MCF 10A (cell line): ENCODE measurements at regions not wholly inside any gene's neighbourhood (a gene's known extent, or its start where the extent isn't known, plus 50 kb on each side); places are given as distances from the start of the nearest gene placed in this dataset.

Source experiments
- BruUV-seq: library from RNA; stranded (reverse); fragments of 400-500 nt; replicated peaks from 2 replicates; lab custom pipeline; 2021; lab: Mats Ljungman, UMichigan
- CTCF ChIA-PET: fragments of 300-600 bp; sonication (Branson Sonifier 250); formaldehyde crosslinking; extraction: SDS; loops from one replicate; lab custom pipeline; 2021; ENCODE audit warnings: antibody characterized with exemption, inconsistent platforms; lab: Yijun Ruan, JAX
- POLR2A ChIA-PET: fragments of 300-600, 350-650 bp; sonication (Branson Sonifier 250); formaldehyde crosslinking; extraction: SDS; loops from one replicate; lab custom pipeline; 2020; ENCODE audit warnings: antibody characterized with exemption, inconsistent platforms; lab: Yijun Ruan, JAX
- DNase-seq: peaks from one replicate; pipeline ENCODE4 v3.0.0-alpha.2; 2018; ENCODE audit not compliant: unreplicated experiment
- H3K27ac Mint-ChIP-seq: one replicate; pipeline ENCODE4 v1.8.0; 2022; ENCODE audit warnings: mild to moderate bottlenecking, low read depth, mixed read lengths; ENCODE audit not compliant: unreplicated experiment
- H3K27me3 Mint-ChIP-seq: one replicate; pipeline ENCODE4 v1.8.0; 2022; ENCODE audit warnings: mixed read lengths; ENCODE audit not compliant: insufficient read depth, unreplicated experiment
- H3K36me3 Mint-ChIP-seq: one replicate; pipeline ENCODE4 v1.8.0; 2022; ENCODE audit warnings: mild to moderate bottlenecking, moderate library complexity, mixed read lengths; ENCODE audit not compliant: insufficient read depth, unreplicated experiment
- H3K4me1 Mint-ChIP-seq: one replicate; pipeline ENCODE4 v1.8.0; 2022; ENCODE audit warnings: mixed read lengths; ENCODE audit not compliant: insufficient read depth, unreplicated experiment
- H3K4me3 Mint-ChIP-seq: one replicate; pipeline ENCODE4 v1.8.0; 2022; ENCODE audit warnings: mild to moderate bottlenecking, moderate library complexity, mixed read lengths; ENCODE audit not compliant: unreplicated experiment
- H3K9me3 Mint-ChIP-seq: one replicate; pipeline ENCODE4 v1.8.0; 2022; ENCODE audit warnings: mixed read lengths; ENCODE audit not compliant: unreplicated experiment
- intact Hi-C: fragments of 100-400 bp; cut with micrococcal nuclease; formaldehyde crosslinking; loops from 2 replicates; pipeline ENCODE4 v1.14.1; 2022
- TF ChIP-seq, protein P1 (sequence below): fragments of 200-600 bp; IDR thresholded peaks from one replicate; pipeline ENCODE4 v1.8.0; 2022; ENCODE audit warnings: antibody characterized with exemption, mild to moderate bottlenecking; ENCODE audit not compliant: unreplicated experiment

GRCh38 chr10:106214243-106214642 is 950.3 kb downstream of the SORCS1 start:
- DNase-seq, result peak; percentile 30
- no peak overlapping the region for H3K4me3 Mint-ChIP-seq

DNA sequence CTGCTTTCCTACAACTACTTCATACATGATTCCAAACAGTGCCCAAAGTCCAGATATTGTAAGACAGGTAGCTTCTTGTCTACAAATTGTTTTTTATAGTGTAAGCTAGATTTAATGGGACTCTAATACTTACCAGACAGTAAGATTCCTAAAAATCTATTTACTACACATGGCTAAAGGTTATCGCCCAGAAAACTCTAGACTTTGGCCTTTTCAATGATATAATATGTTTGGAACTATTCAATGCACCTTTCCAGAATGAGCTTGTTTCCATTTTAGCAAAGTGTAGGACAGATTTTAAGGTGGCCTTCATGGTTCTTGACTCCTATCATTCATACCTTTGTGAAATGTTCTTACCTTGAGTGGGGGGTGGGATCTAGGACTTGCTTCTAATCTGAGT is 951.0 kb downstream of the SORCS1 start:
- CTCF ChIA-PET, result interaction anchor here (0.6 to 0.7 kb wide), 2 partner anchors 56 to 304 kb away, joined by 3 to 4 read pairs; no protein-coding TSS in a partner anchor
- TF ChIP-seq, protein P1, sequence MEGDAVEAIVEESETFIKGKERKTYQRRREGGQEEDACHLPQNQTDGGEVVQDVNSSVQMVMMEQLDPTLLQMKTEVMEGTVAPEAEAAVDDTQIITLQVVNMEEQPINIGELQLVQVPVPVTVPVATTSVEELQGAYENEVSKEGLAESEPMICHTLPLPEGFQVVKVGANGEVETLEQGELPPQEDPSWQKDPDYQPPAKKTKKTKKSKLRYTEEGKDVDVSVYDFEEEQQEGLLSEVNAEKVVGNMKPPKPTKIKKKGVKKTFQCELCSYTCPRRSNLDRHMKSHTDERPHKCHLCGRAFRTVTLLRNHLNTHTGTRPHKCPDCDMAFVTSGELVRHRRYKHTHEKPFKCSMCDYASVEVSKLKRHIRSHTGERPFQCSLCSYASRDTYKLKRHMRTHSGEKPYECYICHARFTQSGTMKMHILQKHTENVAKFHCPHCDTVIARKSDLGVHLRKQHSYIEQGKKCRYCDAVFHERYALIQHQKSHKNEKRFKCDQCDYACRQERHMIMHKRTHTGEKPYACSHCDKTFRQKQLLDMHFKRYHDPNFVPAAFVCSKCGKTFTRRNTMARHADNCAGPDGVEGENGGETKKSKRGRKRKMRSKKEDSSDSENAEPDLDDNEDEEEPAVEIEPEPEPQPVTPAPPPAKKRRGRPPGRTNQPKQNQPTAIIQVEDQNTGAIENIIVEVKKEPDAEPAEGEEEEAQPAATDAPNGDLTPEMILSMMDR, result no peak

More at GRCh38 chr10:106214243-106214642, 950.3 kb downstream of the SORCS1 start:
- H3K27me3 Mint-ChIP-seq, result no peaks in the 10 kb centered on the region
- BruUV-seq, result no TSS peak
- ChIA-PET CTCF (interaction anchor here (0.6 to 0.7 kb wide), 2 partner anchors 43 to 1485 kb away, joined by 4 to 6 read pairs; no protein-coding TSS in a partner anchor), POLR2A (interaction anchor here (0.7 kb wide), 2 partner anchors 187 to 1277 kb away, joined by 3 to 4 read pairs; no protein-coding TSS in a partner anchor)
- H3K9me3 Mint-ChIP-seq, result peaks cover 5% of the 10 kb centered on the region
- TF ChIP-seq, protein P1, result no peak
- intact Hi-C loops, result no loop called here
- H3K4me1 Mint-ChIP-seq, result no peaks in the 10 kb centered on the region
- no peaks in the 10 kb centered on the region for H3K36me3 Mint-ChIP-seq
- H3K27ac Mint-ChIP-seq, result no peak overlapping the region

DNA sequence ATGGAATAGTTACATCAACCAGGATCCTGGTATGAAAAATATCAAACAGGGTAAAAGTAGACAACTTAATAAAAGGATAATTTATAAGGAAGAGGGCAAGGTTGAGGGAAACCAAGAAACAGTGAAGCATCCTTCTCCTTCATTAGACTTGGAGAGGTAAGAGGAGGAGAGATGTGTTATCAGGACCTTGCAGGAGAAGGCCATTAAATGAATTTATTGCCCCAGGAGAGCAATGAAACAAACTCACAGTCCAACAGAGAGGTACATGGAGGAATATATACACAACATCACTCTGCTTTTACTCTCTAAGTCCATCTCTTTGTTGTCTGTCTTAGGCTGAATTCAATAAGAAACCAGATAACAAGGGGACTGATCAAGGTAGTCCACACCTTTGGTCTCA is 966.2 kb downstream of the SORCS1 start:
- ChIA-PET POLR2A (no interaction called here), CTCF (interaction anchor here (0.7 kb wide), 1 partner anchor 198 kb away, joined by 3 read pairs; no protein-coding TSS in a partner anchor)
- no TSS peak for BruUV-seq
- Mint-ChIP-seq H3K27me3 (no peaks in the 10 kb centered on the region), H3K9me3 (no peaks in the 10 kb centered on the region), H3K27ac (no peak overlapping the region), H3K36me3 (no peaks in the 10 kb centered on the region), H3K4me1 (no peaks in the 10 kb centered on the region), H3K4me3 (no peak overlapping the region)
- DNase-seq, result no peak
- intact Hi-C loops, result no loop called here
- TF ChIP-seq, protein P1, result no peak

More for the DNA sequence above, 951.0 kb downstream of the SORCS1 start:
- no peak for DNase-seq
- Mint-ChIP-seq H3K27ac (no peak overlapping the region), H3K4me1 (no peaks in the 10 kb centered on the region), H3K9me3 (peaks cover 5% of the 10 kb centered on the region), H3K27me3 (no peaks in the 10 kb centered on the region), H3K36me3 (no peaks in the 10 kb centered on the region), H3K4me3 (no peak overlapping the region)
- POLR2A ChIA-PET, result no interaction called here
- no TSS peak for BruUV-seq
- intact Hi-C loops, result no loop called here

DNA sequence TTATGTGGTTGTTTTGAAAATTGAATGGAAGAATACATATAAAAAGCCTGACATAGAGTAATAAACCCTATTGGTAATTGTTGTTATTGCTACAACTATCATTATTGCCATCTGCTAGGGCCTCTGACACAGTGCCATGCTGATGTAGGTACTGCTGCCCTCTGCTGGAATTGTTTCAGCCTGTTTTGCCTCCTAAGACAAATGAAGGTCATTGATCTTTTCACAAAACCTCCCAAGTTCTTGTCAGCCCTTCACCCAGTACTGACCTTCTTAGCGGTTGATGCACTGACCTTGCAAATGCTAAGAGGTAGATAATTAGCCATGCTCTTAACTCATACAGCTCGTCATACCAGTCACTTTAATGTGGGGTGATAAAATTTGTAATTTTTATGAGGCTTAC is 975.2 kb downstream of the SORCS1 start:
- no peaks in the 10 kb centered on the region for H3K27me3 Mint-ChIP-seq
- intact Hi-C loops, result loop anchor here (1.0 kb wide), 1 partner anchor 382 kb away; no protein-coding TSS in a partner anchor
- TF ChIP-seq, protein P1, result peak; percentile 33
- H3K27ac Mint-ChIP-seq, result no peak overlapping the region
- ChIA-PET POLR2A (no interaction called here), CTCF (interaction anchor here (0.6 to 1.6 kb wide), 14 partner anchors 9 to 1124 kb away, joined by 3 to 9 read pairs (median 4); no protein-coding TSS in a partner anchor)
- DNase-seq, result peak; percentile 64
- H3K4me1 Mint-ChIP-seq, result peaks cover 13% of the 10 kb centered on the region
- no peaks in the 10 kb centered on the region for H3K9me3 Mint-ChIP-seq
- no peak overlapping the region for H3K4me3 Mint-ChIP-seq
- BruUV-seq, result no TSS peak
- no peaks in the 10 kb centered on the region for H3K36me3 Mint-ChIP-seq
